Transverse colon (tissue), 4 donors: ENCODE measurements at regions not wholly inside any gene's neighbourhood (a gene's known extent, or its start where the extent isn't known, plus 50 kb on each side); places are given as distances from the start of the nearest gene placed in this dataset.
"Not testable (repeated sequence)": the region's sequence is repeated elsewhere in the genome, so short reads cannot be mapped to it uniquely, and the experiment has no call there.

Experiments
- DNase-seq: peaks from one replicate; pipeline ENCODE4 v3.0.0-alpha.2; 2019
- H3K27ac ChIP-seq, 4 donors: fragments of 200-600 bp; sonication (generic); 2 replicates each; pipeline ENCODE4 v1.5.1; 2016 to 2018; ENCODE audit warnings: inconsistent platforms in 4 of 4
- H3K27me3 ChIP-seq: fragments of 200-600 bp; sonication (generic); 2 replicates; pipeline ENCODE4 v1.5.1; 2017; ENCODE audit warnings: inconsistent platforms
- H3K36me3 ChIP-seq, 4 donors: fragments of 200-600 bp; sonication (generic); 2 replicates each; pipeline ENCODE4 v1.5.1; 2017 to 2019; ENCODE audit warnings: inconsistent platforms in 4 of 4
- H3K4me1 ChIP-seq, 4 donors: fragments of 200-600 bp; sonication (generic); 2 replicates each; pipeline ENCODE4 v1.5.1; 2017 to 2020; ENCODE audit warnings: inconsistent platforms in 4 of 4
- H3K4me3 ChIP-seq, 4 donors: fragments of 200-600 bp; sonication (generic); 1 replicate in 1 of 4; 2 replicates in 3 of 4; pipeline versions ENCODE4 v1.5.1 to v1.6.1; 2017 to 2019; ENCODE audit warnings: inconsistent platforms in 4 of 4
- H3K9me3 ChIP-seq, 2 donors: fragments of 200-600 bp; sonication (generic); 2 replicates each; pipeline ENCODE4 v1.5.1; 2017 to 2019; ENCODE audit warnings: inconsistent platforms in 2 of 2
- CTCF ChIP-seq, 5 experiments: fragments of 200-600 bp in 3 of 5; fragments of 450-650 bp in 2 of 5; sonication (generic) in 3 of 5; IDR thresholded peaks; 1 replicate in 2 of 5; 2 replicates in 3 of 5; pipeline ENCODE4 v1.5.1; 2016 to 2017; ENCODE audit warnings: antibody characterized with exemption in 5 of 5, inconsistent platforms in 3 of 5, mild to moderate bottlenecking in 2 of 5, moderate library complexity in 1 of 5
- EP300 ChIP-seq: sonication (generic); formaldehyde crosslinking; IDR thresholded peaks from one replicate; pipeline ENCODE4 v1.6.1; 2017; ENCODE audit warnings: antibody characterized with exemption, low read depth
- POLR2A ChIP-seq: fragments of 450-650 bp; IDR thresholded peaks from one replicate; pipeline ENCODE4 v1.6.1; 2016; ENCODE audit warnings: antibody characterized with exemption, mild to moderate bottlenecking, moderate library complexity
- POLR2AphosphoS5 ChIP-seq, 3 donors: sonication (generic); formaldehyde crosslinking; IDR thresholded peaks; one replicate each; pipeline ENCODE4 v1.6.1; 2016; ENCODE audit warnings: antibody characterized with exemption in 3 of 3
- WGBS, 2 donors: methylation state at CpG; one replicate each; pipeline ENCODE4 v1.1.5; 2018; ENCODE audit warnings: low coverage in 1 of 2; 5-methylcytosine and 5-hydroxymethylcytosine counted together
- in situ Hi-C, 4 donors: fragments of 200-750 bp; cut with MboI; loops; one replicate each; pipeline versions ENCODE4 v1.15.0 to v1.15.1; 2017; ENCODE audit warnings: low sequenced_read_pairs in 3 of 4, low pct_ligation_motif_present in 1 of 4, low pct_unique_long_range_greater_than_20kb in 1 of 4
- intact Hi-C: fragments of 100-400 bp; cut with DNase I; formaldehyde crosslinking; loops from one replicate; pipeline ENCODE4 v1.15.1; 2023; ENCODE audit warnings: low total_unique reads

- H3K27me3 ChIP-seq, result no peaks in the 10 kb centered on the region
- peaks cover 0 to 5% of the 10 kb centered on the region in 2 donors for H3K9me3 ChIP-seq
- no peak overlapping the region for H3K27ac ChIP-seq
- H3K4me3 ChIP-seq, result no peak overlapping the region
- H3K4me1 ChIP-seq, result peaks cover 0 to 7% (median 0%) of the 10 kb centered on the region in 4 donors
- intact Hi-C loops (no loop called here), in situ Hi-C loops (loop anchor here in 1 of 4 donors (25.0 kb wide), 1 partner anchor 684 kb away; no protein-coding TSS in a partner anchor)
- H3K36me3 ChIP-seq, result no peaks in the 10 kb centered on the region
- DNase-seq, result no peak
- TF ChIP-seq POLR2A (no peak), CTCF (IDR thresholded peaks at IDR 0.05) (no peak), EP300 (no peak), POLR2AphosphoS5 (IDR thresholded peaks at IDR 0.05) (no peak)
Observed at GRCh38 chr9:78146241-78146640, 89.6 kb upstream of the CEP78 start.

GRCh38 chr9:78144663-78145377 lies 91.1 kb upstream of the CEP78 start:
- Histone ChIP-seq H3K9me3 (peaks cover 0 to 5% of the 10 kb centered on the region in 2 donors), H3K27ac (no peak overlapping the region), H3K36me3 (no peaks in the 10 kb centered on the region), H3K4me3 (no peak overlapping the region), H3K4me1 (peaks cover 0 to 7% (median 0%) of the 10 kb centered on the region in 4 donors), H3K27me3 (no peaks in the 10 kb centered on the region)
- TF ChIP-seq POLR2A (no peak), EP300 (no peak), POLR2AphosphoS5 (IDR thresholded peaks at IDR 0.05) (no peak)
- in situ Hi-C loops (loop anchor here in 1 of 4 donors (25.0 kb wide), 1 partner anchor 683 kb away; no protein-coding TSS in a partner anchor), intact Hi-C loops (no loop called here)
- no peak for DNase-seq
- 63 to 69% methylated on average over 3 of the region's 3 CpGs for WGBS, 2 donors

DNA sequence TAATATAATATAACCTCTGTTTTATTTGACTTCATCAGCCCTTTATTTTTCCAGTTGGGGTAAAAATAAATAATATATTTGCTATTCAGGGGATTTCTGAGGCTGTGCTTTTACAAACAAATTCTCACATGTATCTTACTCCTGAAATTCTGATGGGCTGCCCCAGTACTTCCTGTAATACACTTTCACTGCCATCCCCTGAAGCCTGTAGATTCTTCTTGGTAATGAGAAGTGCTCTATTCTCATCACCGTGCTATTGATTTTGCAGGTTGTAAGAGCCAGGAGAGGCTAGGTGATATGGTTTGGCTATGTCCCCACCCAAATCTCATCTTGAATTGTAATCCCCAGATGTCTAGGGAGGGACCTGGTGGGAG lies 91.9 kb upstream of the CEP78 start:
- Histone ChIP-seq H3K27me3 (no peaks in the 10 kb centered on the region), H3K4me3 (no peak overlapping the region), H3K36me3 (no peaks in the 10 kb centered on the region), H3K4me1 (peaks cover 0 to 7% (median 0%) of the 10 kb centered on the region in 4 donors), H3K9me3 (peaks cover 0 to 5% of the 10 kb centered on the region in 2 donors), H3K27ac (no peak overlapping the region)
- TF ChIP-seq EP300 (no peak), CTCF (IDR thresholded peaks at IDR 0.05) (no peak), POLR2AphosphoS5 (IDR thresholded peaks at IDR 0.05) (no peak), POLR2A (no peak)
- in situ Hi-C loops (loop anchor here in 1 of 4 donors (25.0 kb wide), 1 partner anchor 682 kb away; no protein-coding TSS in a partner anchor), intact Hi-C loops (no loop called here)
- WGBS, 2 donors, result 80 to 88% methylated on average over 1 of the region's 1 CpG
- no peak for DNase-seq

GRCh38 chr9:78143281-78144007 lies 92.4 kb upstream of the CEP78 start:
- intact Hi-C loops, result no loop called here
- in situ Hi-C loops, result loop anchor here in 1 of 4 donors (25.0 kb wide), 1 partner anchor 681 kb away; no protein-coding TSS in a partner anchor
- H3K4me1 ChIP-seq, result peaks cover 0 to 7% (median 0%) of the 10 kb centered on the region in 4 donors
- 58% methylated on average over 3 of the region's 3 CpGs; no CpG with 5 or more reads in 1 of the 2 donors for WGBS, 2 donors
- no peak for TF ChIP-seq EP300
- no peak for TF ChIP-seq POLR2A
- no peak for TF ChIP-seq CTCF (IDR thresholded peaks at IDR 0.05)
- TF ChIP-seq POLR2AphosphoS5 (IDR thresholded peaks at IDR 0.05), result no peak
- H3K4me3 ChIP-seq, result no peak overlapping the region
- no peak overlapping the region for H3K27ac ChIP-seq
- H3K27me3 ChIP-seq, result no peaks in the 10 kb centered on the region
- peaks cover 0 to 5% of the 10 kb centered on the region in 2 donors for H3K9me3 ChIP-seq
- no peak for DNase-seq
- H3K36me3 ChIP-seq, result no peaks in the 10 kb centered on the region

DNA sequence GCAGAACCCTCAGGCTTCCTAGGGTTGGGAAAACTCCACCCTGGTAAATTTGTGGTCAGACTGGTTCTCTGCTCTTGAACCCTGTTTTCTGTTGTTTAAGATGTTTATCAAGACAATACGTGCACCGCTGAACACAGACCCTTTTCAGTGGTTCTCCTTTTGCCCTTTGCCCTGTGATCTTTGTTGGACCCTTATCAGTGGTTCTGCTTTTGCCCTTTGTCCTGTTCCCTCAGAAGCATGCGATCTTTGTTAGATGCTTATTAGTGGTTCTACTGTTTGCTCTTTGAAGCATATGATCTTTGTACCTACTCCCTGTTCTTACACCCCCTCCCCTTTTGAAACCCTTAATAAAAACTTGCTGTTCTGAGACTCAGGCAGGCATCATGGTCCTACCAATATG lies 93.6 kb upstream of the CEP78 start:
- H3K36me3 ChIP-seq, intact Hi-C loops, DNase-seq, H3K27me3 ChIP-seq, H3K4me3 ChIP-seq, H3K9me3 ChIP-seq, H3K27ac ChIP-seq, H3K4me1 ChIP-seq: not testable (repeated sequence)
- in situ Hi-C loops, result loop anchor here in 1 of 4 donors (25.0 kb wide), 1 partner anchor 680 kb away; no protein-coding TSS in a partner anchor
- 67 to 71% methylated on average over 3 of the region's 3 CpGs for WGBS, 2 donors
